NCI-H460 (cell line): ENCODE measurements at regions not wholly inside any gene's neighbourhood (a gene's known extent, or its start where the extent isn't known, plus 50 kb on each side); places are given as distances from the start of the nearest gene placed in this dataset.
"Not testable (repeated sequence)": the region's sequence is repeated elsewhere in the genome, so short reads cannot be mapped to it uniquely, and the experiment has no call there.

Experiments
- DNase-seq: peaks from one replicate; pipeline ENCODE4 v3.0.0-alpha.2; 2016; ENCODE audit warnings: low read depth; ENCODE audit errors: extremely low read depth

- DNase-seq = no peak
These were observed 198.2 kb downstream of the ADCYAP1 start for GRCh38 chr18:1102848-1103247.

- no peak for DNase-seq
These were observed 198.9 kb downstream of the ADCYAP1 start for GRCh38 chr18:1103537-1103936.

DNA sequence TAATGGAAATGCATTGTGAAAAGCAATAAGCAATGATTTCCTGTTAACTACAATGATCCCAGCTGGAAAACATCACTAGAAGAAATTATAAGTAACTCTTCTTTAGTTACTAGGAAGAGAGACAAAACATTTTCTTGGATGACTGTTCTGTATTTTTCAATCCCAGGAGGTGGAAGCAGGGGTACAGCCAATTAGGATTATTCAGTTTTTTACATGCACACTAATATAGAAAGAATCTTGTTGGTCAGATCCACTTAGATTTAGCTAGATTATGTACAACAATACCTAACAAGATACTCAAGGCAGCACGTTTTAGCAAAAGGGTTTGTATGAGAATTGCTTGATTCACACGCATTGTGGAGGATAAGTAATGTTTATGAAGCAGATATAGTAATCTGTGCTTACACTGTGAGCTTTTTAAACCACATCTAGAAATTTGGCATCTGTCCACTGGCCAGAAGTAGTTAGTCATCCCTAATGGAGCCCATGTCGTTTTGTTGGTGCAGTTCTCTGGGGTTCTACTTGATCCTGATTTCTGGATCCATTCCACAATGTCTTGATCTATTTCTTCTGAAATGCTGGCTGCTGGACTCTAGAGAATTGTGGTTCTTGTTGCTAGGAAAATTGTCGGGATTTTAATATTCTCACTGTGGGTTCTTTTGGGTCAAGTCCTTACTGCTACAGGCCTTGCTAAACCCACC is 199.7 kb downstream of the ADCYAP1 start:
- DNase-seq = no peak

DNA sequence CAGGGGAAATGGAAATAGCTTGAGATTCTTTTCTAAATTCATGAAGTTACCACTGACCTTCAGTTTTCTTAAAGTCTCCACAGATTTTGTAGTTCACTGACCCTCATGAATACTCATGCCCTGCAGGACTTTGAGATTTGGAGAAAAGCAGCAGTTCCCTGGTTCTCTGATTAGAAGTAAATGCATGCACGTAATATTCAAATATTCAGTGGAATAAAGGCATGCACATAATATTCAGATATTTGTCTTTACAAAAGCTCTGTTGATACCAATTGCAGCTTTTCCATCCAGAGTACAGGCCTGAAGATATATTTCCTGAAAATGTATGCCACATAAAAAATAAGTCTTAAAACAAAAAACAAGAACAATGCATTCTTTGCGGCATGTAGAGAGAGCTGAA is 219.8 kb downstream of the ADCYAP1 start:
- no peak for DNase-seq

DNA sequence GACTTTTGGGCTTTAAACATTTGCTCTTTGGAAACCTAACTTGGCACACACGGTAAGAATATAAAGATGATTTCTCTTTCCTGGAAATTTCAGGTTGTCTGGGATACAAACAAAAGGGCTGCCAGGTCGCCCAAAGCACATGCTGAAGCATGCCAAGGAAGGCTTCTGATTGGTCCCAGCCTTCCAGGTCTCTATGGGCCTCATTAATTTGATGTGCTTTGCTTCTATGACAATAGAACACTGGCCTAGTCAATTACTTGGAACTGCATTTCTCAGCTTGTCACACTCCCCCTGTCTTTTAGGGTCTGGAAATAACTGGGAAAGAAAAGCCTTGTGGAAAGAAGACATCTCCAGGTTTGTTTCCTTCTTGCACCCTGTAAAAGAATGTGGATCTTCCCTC is 228.9 kb downstream of the ADCYAP1 start:
- DNase-seq = no peak

DNA sequence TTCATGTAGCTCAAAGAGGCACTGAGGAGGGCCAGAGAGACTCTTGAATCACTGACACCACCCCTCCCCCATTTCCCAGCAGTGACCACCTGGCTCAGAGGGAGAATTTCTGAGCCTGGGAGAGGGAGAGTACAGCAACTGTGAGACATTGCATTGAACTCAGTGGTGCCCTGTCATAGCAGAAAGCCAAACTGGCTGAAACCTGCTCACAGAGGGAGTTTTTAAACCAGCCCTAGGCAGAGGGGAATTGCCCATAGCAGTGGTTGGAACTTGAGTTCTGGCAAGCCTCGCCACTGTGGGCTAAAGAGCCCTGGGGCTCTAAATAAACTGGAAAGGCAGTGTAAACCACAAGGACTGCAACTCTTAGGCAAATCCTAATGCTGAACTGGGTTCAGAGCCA is 243.1 kb downstream of the ADCYAP1 start:
- no peak for DNase-seq

- DNase-seq = no peak
These were observed 245.0 kb downstream of the ADCYAP1 start for GRCh38 chr18:1149709-1150108.

DNA sequence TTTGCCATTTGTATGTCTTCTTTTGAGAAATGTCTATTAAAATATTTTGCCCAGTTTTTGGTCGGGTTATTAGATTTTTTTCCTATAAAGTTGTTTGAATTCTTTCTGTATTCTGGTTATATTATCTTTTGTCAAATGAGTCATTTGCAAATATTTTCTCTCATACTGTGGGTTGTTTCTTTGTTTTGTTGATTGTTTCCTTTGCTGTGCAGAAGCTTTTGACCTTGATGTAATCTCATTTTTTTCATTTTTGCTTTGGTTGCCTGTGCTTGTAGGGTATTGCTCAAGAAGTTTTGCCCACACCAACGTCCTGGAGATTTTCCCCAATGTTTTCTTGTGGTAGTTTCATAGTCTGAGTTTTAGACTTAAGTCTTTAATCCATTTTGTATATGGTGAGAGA is 245.7 kb downstream of the ADCYAP1 start:
- no peak for DNase-seq

- DNase-seq = not testable (repeated sequence)
These were observed 248.3 kb downstream of the ADCYAP1 start for GRCh38 chr18:1152958-1153357.

GRCh38 chr18:1173593-1173992 is 268.9 kb downstream of the ADCYAP1 start:
- no peak for DNase-seq

DNA sequence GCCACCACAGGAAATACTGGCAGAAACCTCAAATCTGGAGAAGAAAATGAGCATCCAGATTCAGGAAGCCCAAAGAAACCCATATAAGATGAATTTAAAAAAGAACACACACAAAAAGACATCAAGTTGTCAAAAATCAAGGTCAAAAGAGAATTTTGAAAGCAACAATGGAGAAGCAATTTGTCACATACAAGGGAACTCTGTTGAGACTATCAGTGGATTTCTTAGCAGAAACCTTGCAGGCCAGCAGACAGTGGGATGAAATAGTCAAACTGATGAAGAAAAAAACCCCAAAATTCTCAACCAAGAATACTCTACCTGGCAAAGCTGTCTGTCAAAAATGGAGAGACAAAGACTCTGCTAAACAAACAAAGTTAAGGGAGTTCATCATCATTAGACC is 272.6 kb downstream of the ADCYAP1 start:
- no peak for DNase-seq

DNA sequence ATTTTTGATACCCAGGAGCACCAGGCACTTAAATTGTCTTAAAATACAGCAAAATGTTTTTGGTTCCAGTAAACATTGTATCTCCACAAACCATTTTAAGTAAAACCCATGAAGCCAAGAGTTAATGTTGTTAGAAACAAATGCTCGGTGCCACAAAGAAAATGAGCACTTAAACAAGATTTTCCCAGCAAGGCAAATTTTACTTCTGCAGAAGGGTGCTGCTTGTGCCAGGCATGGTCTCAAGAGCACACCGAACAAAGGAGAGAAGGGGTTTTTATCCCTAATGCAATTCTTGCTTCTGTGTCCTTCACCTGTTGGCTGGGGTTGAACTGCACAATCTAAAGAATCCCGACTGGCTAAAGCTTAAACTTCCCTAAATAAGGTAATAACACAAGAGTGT is 286.7 kb downstream of the ADCYAP1 start:
- DNase-seq = no peak

DNA sequence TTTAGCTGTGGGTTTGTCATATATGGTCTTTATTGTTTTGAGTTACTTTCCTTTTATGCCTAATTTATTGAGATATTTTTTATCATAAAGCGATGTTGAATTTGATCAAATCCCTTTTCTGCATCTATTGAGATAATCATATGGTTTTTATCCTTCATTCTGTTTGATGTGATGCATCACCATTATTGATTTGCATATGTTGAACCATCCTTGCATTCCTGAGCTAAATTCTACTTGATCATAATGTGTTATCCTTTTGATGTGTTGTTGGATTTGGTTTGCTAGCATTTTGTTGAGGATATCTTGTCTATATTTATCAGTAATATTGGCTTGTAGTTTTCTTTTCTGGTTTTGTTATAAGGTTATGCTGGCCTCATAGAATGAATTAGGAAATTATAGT is 308.5 kb downstream of the ADCYAP1 start:
- DNase-seq = no peak

DNA sequence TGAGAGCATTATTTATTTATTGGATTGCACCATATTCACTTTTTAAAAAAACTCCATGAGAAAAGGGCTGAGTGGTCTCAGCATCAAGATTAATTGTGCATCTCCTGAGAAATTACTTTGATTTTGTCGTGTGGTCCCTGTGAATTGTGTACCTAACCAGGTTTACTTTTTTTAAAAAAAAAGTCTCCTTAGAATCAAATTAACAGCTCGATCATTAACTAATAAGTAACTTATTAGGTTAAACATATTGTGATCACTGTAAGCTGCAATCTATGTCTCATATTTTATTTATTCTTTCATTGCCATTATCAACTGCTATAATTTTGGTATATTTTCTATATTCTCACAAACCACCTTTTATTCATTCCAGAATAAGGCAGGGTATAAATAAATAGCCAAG is 318.2 kb downstream of the ADCYAP1 start:
- no peak for DNase-seq

GRCh38 chr18:1227025-1227424 is 322.4 kb downstream of the ADCYAP1 start:
- DNase-seq = no peak

GRCh38 chr18:1229634-1230033 is 325.0 kb downstream of the ADCYAP1 start:
- no peak for DNase-seq

DNA sequence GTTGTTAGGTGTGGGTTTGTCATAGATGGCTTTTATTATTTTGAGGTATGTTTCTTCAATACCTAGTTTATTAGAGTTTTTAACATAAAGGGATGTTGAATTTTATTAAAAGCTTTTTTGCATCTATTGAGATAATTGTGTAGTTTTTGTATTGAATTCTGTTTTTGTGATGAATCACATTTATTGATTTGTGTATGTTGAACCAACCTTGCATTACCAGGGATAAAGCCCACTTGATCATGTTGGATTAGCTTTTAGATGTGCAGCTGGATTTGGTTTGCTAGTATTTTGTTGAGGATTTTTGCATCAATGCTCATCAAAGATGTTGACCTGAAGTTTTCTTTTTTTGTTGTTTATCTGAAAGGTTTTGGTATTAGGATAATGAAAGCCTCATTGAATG is 328.2 kb downstream of the ADCYAP1 start:
- no peak for DNase-seq

DNA sequence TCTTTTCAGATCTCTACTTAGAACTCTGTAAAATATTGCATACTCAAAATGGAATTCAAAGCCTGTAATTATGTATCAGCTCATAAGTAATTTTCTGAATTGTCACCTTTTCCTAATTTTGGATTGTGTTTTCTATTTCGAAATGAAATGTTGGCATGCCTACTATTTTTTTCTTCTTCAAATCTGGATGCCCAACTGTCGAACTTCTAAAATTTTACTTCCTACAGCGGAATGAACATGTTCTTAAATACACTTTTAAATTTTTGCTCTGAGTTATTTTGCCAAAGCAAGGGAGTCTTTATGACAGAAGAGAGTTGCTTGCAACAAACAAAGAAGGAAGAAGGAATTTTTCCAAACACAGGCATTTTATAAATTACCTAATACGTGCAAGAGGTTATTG is 336.0 kb downstream of the ADCYAP1 start:
- no peak for DNase-seq

GRCh38 chr18:1244397-1245122 is 339.9 kb downstream of the ADCYAP1 start:
- no peak for DNase-seq

GRCh38 chr18:1246827-1247226 is 342.2 kb downstream of the ADCYAP1 start:
- DNase-seq = no peak

- DNase-seq = no peak
These were observed 347.9 kb downstream of the ADCYAP1 start for GRCh38 chr18:1252534-1252933.

GRCh38 chr18:1252936-1253335 is 348.3 kb downstream of the ADCYAP1 start:
- DNase-seq = no peak

- no peak for DNase-seq
These were observed 349.2 kb downstream of the ADCYAP1 start for GRCh38 chr18:1253827-1254226.
